Kidney (tissue), 13 donors: ENCODE measurements at regions not wholly inside any gene's neighbourhood (a gene's known extent, or its start where the extent isn't known, plus 50 kb on each side); places are given as distances from the start of the nearest gene placed in this dataset.
A peak's percentile ranks its signal among the peaks of the same experiment; 100 is the strongest.

Source experiments
- DNase-seq, 5 donors: peaks; one replicate each; pipeline ENCODE4 v3.0.0-alpha.2; 2013 to 2020
- FAIRE-seq: peaks from 2 replicates; lab custom pipeline; 2012; peaks lifted over from hg19 to GRCh38; lab: Jason Lieb, UNC
- H3K27ac ChIP-seq, 2 donors: one replicate each; pipeline ENCODE4 v1.7.0; 2013; ENCODE audit warnings: low read depth in 2 of 2, low read length in 2 of 2, inconsistent platforms in 1 of 2
- H3K27me3 ChIP-seq: one replicate; pipeline ENCODE4 v1.7.1; 2013; ENCODE audit warnings: low read length, inconsistent platforms; ENCODE audit not compliant: control insufficient read depth, insufficient read depth
- H3K36me3 ChIP-seq, 3 donors: one replicate each; pipeline versions ENCODE4 v1.7.0 to v1.7.1; 2013; ENCODE audit warnings: low read length in 3 of 3, control low read depth in 1 of 3, inconsistent platforms in 1 of 3; ENCODE audit not compliant: insufficient read depth in 3 of 3, control insufficient read depth in 2 of 3
- H3K4me1 ChIP-seq, 3 donors: one replicate each; pipeline versions ENCODE4 v1.7.0 to v1.7.1; 2013; ENCODE audit warnings: low read length in 3 of 3, inconsistent platforms in 1 of 3, low read depth in 1 of 3; ENCODE audit not compliant: control insufficient read depth in 2 of 3, insufficient read depth in 2 of 3
- H3K4me3 ChIP-seq, 3 donors: one replicate each; pipeline versions ENCODE4 v1.7.0 to v1.8.1; 2013; ENCODE audit warnings: low read length in 3 of 3, control low read depth in 1 of 3, inconsistent platforms in 1 of 3
- H3K9ac ChIP-seq, 3 donors: one replicate each; pipeline versions ENCODE4 v1.7.0 to v1.7.1; 2013; ENCODE audit warnings: low read length in 3 of 3, control low read depth in 1 of 3, inconsistent platforms in 1 of 3
- H3K9me3 ChIP-seq, 3 donors: one replicate each; pipeline versions ENCODE4 v1.7.0 to v1.7.1; 2013; ENCODE audit warnings: low read length in 3 of 3, control low read depth in 1 of 3, inconsistent platforms in 1 of 3; ENCODE audit not compliant: control insufficient read depth in 2 of 3, insufficient read depth in 1 of 3
- CTCF ChIP-seq: IDR thresholded peaks from 3 replicates; pipeline ENCODE4 v1.5.1; 2012; ENCODE audit warnings: mild to moderate bottlenecking, moderate library complexity, borderline replicate concordance; ENCODE audit not compliant: insufficient read depth; ENCODE audit errors: extremely low read depth
- intact Hi-C: fragments of 100-400 bp; cut with DNase I; formaldehyde crosslinking; loops from one replicate; pipeline ENCODE4 v1.11.1; 2022
- donor health status: control.
- donor health status: control.
- donor health status: control.
- donor health status: control.
- donor health status: control.
- donor health status: DM: yes; HTN: yes; CAD: no.
- donor health status: Normal renal cell carcinoma (clear cell type).

DNA sequence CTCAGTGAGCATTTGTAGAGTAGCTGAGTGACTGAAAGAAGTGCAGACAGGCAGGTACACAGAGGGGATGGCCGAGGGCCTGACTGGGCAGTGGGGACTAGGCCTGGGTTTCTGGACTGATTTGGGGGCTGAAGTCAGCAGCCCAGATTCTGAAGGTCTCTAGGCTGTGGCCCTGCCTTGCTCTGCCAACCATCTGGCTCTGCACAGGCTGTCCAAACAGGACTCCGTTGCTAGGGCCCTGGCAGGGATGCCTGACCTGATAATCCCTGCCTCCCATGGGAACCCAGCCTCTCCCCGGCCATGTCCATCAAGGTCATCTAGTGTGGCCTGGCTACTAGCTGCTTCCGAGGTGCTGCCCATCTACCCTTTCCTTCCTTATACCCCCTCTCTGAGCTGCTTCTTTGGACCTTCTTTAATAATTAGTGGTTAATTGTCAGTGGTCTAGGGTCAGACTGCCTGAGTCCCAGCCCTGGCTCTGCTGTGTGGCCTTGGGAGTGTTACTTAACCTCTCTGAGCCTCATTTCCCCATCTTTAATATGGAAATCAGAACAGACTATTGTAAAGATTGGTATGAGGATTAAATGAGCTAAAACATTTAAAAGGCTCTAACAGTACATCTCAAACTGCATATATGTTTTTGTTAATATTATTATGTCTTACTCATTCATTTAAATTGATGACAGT is 137.9 kb downstream of the VEGFA start:
- Histone ChIP-seq H3K4me3 (no peak overlapping the region), H3K4me1 (peaks cover 0 to 8% (median 7%) of the 10 kb centered on the region in 3 donors), H3K9ac (no peak overlapping the region), H3K27me3 (no peaks in the 10 kb centered on the region), H3K27ac (no peak overlapping the region), H3K36me3 (no peaks in the 10 kb centered on the region), H3K9me3 (no peaks in the 10 kb centered on the region)
- peak in 1 of 5 donors; percentile 58 for DNase-seq
- TF ChIP-seq CTCF, result no peak
- FAIRE-seq, result no peak
- intact Hi-C loops, result no loop called here

DNA sequence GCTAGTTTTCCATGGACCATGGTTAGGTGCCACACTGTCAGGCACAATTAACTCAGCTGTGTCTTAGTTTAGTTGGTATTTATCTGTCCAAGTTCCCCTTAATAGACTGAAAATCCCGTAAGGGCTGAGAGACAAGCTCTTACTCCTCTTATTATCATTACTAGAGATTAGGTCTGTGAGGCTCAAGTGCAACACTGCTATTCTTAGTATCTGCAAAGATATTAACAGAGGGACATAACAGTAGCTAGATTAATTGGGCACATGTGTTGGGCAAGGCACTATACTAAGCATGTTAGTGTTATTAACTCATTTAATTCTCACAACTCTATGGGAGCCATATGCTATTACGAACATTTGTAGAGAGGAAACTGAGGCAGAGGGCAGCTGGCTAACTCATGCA is 137.3 kb downstream of the VEGFA start:
- Histone ChIP-seq H3K4me3 (no peak overlapping the region), H3K36me3 (no peaks in the 10 kb centered on the region), H3K9ac (no peak overlapping the region), H3K27me3 (no peaks in the 10 kb centered on the region), H3K9me3 (no peaks in the 10 kb centered on the region), H3K27ac (no peak overlapping the region), H3K4me1 (peaks cover 0 to 7% (median 5%) of the 10 kb centered on the region in 3 donors)
- no peak for FAIRE-seq
- no peak for DNase-seq
- intact Hi-C loops, result no loop called here
- TF ChIP-seq CTCF, result no peak

DNA sequence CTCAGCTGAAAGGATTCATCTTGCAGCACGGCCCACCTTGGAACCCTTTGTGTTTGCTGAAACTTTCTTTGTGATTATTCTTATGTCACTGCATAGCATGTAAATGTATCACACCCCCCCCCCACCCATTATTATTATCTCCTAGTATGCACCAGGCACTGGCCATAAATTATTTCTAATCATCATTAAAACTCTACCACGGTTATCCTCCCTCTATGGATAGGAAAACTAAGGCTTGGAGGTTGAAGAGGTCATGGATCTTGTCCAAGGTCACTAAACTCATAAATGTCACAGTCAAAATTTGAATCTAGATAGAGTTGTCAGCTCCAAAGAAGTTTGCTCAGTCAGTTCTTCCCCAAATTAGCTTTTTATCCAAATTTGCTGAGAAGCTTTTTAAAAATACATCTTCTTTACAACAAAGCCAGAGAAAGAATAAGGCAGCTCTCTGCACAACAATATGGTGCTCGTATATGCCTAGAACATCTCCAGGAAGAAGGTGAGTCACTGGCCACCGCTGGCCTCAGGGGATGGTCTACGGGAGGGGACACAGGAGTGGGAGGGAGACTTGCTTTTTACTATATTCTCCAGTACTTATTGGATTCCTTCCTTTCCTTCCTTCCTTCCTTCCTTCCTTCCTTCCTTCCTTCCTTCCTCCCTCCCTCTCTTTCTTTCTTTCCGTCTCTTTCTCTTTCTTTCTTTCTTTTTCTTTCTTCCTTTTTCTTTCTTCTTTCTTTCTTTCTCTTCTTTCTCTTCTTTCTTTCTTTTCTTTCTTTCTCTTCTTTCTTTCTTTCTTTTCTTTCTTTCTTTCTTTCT is 134.5 kb downstream of the VEGFA start:
- Histone ChIP-seq H3K9me3 (no peaks in the 10 kb centered on the region), H3K9ac (no peak overlapping the region), H3K36me3 (no peaks in the 10 kb centered on the region), H3K4me3 (no peak overlapping the region), H3K27ac (no peak overlapping the region), H3K27me3 (no peaks in the 10 kb centered on the region), H3K4me1 (peaks cover 0 to 5% (median 0%) of the 10 kb centered on the region in 3 donors)
- DNase-seq (no peak), FAIRE-seq (no peak)
- intact Hi-C loops, result no loop called here
- no peak for TF ChIP-seq CTCF
